GM06990 (cell line): ENCODE measurements at regions not wholly inside any gene's neighbourhood (a gene's known extent, or its start where the extent isn't known, plus 50 kb on each side); places are given as distances from the start of the nearest gene placed in this dataset.

Experiments
- DNase-seq: peaks from one replicate; pipeline ENCODE4 v3.0.0-alpha.2; 2011; ENCODE audit not compliant: insufficient read length; ENCODE audit errors: extremely low read depth
- H3K27me3 ChIP-seq: replicated peaks from 2 replicates; pipeline ENCODE4 v1.6.0; 2011; ENCODE audit warnings: low read length; ENCODE audit not compliant: control insufficient read depth, insufficient read depth
- H3K36me3 ChIP-seq: 2 replicates; pipeline ENCODE4 v1.5.1; 2011; ENCODE audit warnings: low read length; ENCODE audit not compliant: control insufficient read depth, insufficient read depth
- H3K4me3 ChIP-seq: replicated peaks from 2 replicates; pipeline ENCODE4 v1.5.1; 2011; ENCODE audit warnings: low read depth, mild to moderate bottlenecking, control low read depth, low read length
- CTCF ChIP-seq: IDR thresholded peaks from 2 replicates; pipeline ENCODE4 v1.5.1; 2011; ENCODE audit warnings: low read length, control low read depth, mild to moderate bottlenecking, inconsistent platforms; ENCODE audit not compliant: insufficient read depth, poor library complexity, severe bottlenecking

- no peak for TF ChIP-seq CTCF
- H3K27me3 ChIP-seq, result no peaks in the 10 kb centered on the region; the same call in 1 of the 2 replicates
- H3K36me3 ChIP-seq, result no peaks in the 10 kb centered on the region
- no peak overlapping the region for H3K4me3 ChIP-seq
- DNase-seq, result no peak
These were observed 219.2 kb upstream of the ZNF32 start for GRCh38 chr10:43867667-43868565.

- Histone ChIP-seq H3K27me3 (no peaks in the 10 kb centered on the region; the same call in 1 of the 2 replicates), H3K4me3 (no peak overlapping the region), H3K36me3 (no peaks in the 10 kb centered on the region)
- no peak for DNase-seq
- TF ChIP-seq CTCF, result no peak
These were observed 218.4 kb upstream of the ZNF32 start for GRCh38 chr10:43867113-43867512.

- TF ChIP-seq CTCF, result no peak
- Histone ChIP-seq H3K27me3 (no peaks in the 10 kb centered on the region; the same call in 1 of the 2 replicates), H3K4me3 (no peak overlapping the region), H3K36me3 (no peaks in the 10 kb centered on the region)
- DNase-seq, result no peak
These were observed 218.0 kb upstream of the ZNF32 start for GRCh38 chr10:43866712-43867111.

- DNase-seq, result no peak
- no peaks in the 10 kb centered on the region; the same call in 1 of the 2 replicates for H3K27me3 ChIP-seq
- no peaks in the 10 kb centered on the region for H3K36me3 ChIP-seq
- TF ChIP-seq CTCF, result no peak
- H3K4me3 ChIP-seq, result no peak overlapping the region
These were observed 216.8 kb upstream of the ZNF32 start for GRCh38 chr10:43865265-43866135.

- H3K4me3 ChIP-seq, result no peak overlapping the region
These were observed 216.0 kb upstream of the ZNF32 start for GRCh38 chr10:43864656-43865055.

More at GRCh38 chr10:43864656-43865055, 216.0 kb upstream of the ZNF32 start:
- Histone ChIP-seq H3K27me3 (no peaks in the 10 kb centered on the region; the same call in 1 of the 2 replicates), H3K36me3 (no peaks in the 10 kb centered on the region)
- no peak for DNase-seq
- no peak for TF ChIP-seq CTCF
